ENCODE measurements at regions not wholly inside any gene's neighbourhood (a gene's known extent, or its start where the extent isn't known, plus 50 kb on each side); places are given as distances from the start of the nearest gene placed in this dataset.

DNA sequence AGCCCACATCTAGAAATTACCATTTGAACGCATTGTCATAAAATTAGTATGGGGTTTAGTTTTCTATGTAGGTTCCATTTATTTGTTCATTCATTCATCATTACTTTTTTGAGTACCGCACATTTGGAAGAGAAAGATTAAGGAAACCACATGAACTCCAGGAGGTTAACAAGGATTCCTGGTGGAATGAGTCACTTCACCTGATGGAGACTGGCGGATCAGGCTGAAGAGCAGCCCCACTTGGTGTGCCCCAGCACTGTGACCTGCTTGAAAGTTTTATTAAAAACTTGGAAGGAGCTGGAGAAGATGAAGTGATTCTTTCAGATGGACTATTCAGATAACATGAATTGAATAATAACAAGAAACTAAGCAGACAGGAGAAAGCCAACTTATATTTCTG, 293.6 kb upstream of the CDH11 start:
- POLR2A ChIA-PET: no interaction called here
- CTCF ChIA-PET: no interaction called here
- TF ChIP-seq, protein P1, sequence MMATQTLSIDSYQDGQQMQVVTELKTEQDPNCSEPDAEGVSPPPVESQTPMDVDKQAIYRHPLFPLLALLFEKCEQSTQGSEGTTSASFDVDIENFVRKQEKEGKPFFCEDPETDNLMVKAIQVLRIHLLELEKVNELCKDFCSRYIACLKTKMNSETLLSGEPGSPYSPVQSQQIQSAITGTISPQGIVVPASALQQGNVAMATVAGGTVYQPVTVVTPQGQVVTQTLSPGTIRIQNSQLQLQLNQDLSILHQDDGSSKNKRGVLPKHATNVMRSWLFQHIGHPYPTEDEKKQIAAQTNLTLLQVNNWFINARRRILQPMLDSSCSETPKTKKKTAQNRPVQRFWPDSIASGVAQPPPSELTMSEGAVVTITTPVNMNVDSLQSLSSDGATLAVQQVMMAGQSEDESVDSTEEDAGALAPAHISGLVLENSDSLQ (IDR thresholded peaks at IDR 0.05): no peak
- TF ChIP-seq L3MBTL2 (conservative IDR thresholded peaks at IDR 0.05): no peak
- no peak for TF ChIP-seq NFRKB (IDR thresholded peaks at IDR 0.05)
- TF ChIP-seq FOXA1 (IDR thresholded peaks at IDR 0.05): no peak
- TF ChIP-seq HDGF (IDR thresholded peaks at IDR 0.05; ENCODE audit: borderline replicate concordance): no peak
- TF ChIP-seq ZNF384 (IDR thresholded peaks at IDR 0.05): no peak
- no peak for TF ChIP-seq CTBP1 (IDR thresholded peaks at IDR 0.05; ENCODE audit: borderline replicate concordance)
- TF ChIP-seq SP1 (IDR thresholded peaks at IDR 0.05): no peak
- no peak for TF ChIP-seq BHLHE40 (IDR thresholded peaks at IDR 0.05; ENCODE audit: borderline replicate concordance)
- no peak for TF ChIP-seq SUZ12 (IDR thresholded peaks at IDR 0.05)
- no peak for TF ChIP-seq FOXM1 (IDR thresholded peaks at IDR 0.05; ENCODE audit: borderline replicate concordance)
- no peak for TF ChIP-seq FOXK2 (IDR thresholded peaks at IDR 0.05)
- TF ChIP-seq TARDBP (IDR thresholded peaks at IDR 0.05): no peak
- TF ChIP-seq LEF1 (IDR thresholded peaks at IDR 0.05; ENCODE audit: borderline replicate concordance): no peak
- no peak for TF ChIP-seq ARNT (IDR thresholded peaks at IDR 0.05)
- TF ChIP-seq ELF4 (IDR thresholded peaks at IDR 0.05): no peak
- DNase-seq (ENCODE audit: extremely low spot score): no peak

DNA sequence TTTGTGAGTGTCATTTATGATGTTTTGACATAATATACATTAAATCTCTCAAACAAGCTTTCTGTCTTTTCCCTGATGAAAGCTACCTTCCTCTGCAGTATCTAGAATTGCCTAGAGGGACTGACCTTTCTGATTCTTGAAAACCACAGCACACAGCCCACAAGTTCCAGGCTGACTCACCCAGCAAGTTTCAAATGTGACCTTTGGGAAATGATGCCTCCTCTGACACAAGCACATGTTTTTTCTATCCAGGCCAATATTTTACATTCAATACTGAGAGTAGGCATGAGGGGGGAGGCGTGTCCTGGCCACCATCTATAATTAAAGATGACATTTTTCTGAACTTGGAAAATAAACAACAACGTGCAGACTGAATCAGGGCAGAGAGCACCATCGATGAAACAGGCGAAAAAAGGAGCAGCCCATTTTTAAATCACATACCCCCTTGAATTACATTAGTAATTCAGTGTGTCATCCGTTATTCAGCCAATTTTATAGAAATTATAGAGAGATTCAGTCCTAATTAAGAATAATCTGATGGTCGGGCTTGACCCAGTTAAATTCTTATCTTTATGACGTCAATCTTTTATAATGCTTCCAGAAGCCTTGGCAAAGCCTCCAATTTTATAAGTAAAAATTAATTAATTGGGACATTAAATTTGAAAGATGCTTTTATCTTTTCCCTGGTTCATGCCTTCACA, 292.6 kb upstream of the CDH11 start:
- no peak for DNase-seq (ENCODE audit: extremely low spot score)
- TF ChIP-seq BHLHE40 (IDR thresholded peaks at IDR 0.05; ENCODE audit: borderline replicate concordance): no peak
- TF ChIP-seq FOXA1 (IDR thresholded peaks at IDR 0.05): no peak
- TF ChIP-seq FOXK2 (IDR thresholded peaks at IDR 0.05): no peak
- TF ChIP-seq L3MBTL2 (conservative IDR thresholded peaks at IDR 0.05): no peak
- no peak for TF ChIP-seq CTBP1 (IDR thresholded peaks at IDR 0.05; ENCODE audit: borderline replicate concordance)
- TF ChIP-seq SUZ12 (IDR thresholded peaks at IDR 0.05): no peak
- TF ChIP-seq LEF1 (IDR thresholded peaks at IDR 0.05; ENCODE audit: borderline replicate concordance): no peak
- no peak for TF ChIP-seq FOXM1 (IDR thresholded peaks at IDR 0.05; ENCODE audit: borderline replicate concordance)
- TF ChIP-seq ZNF384 (IDR thresholded peaks at IDR 0.05): no peak
- TF ChIP-seq SP1 (IDR thresholded peaks at IDR 0.05): no peak
- TF ChIP-seq NFRKB (IDR thresholded peaks at IDR 0.05): no peak
- no peak for TF ChIP-seq ARNT (IDR thresholded peaks at IDR 0.05)
- no peak for TF ChIP-seq HDGF (IDR thresholded peaks at IDR 0.05; ENCODE audit: borderline replicate concordance)
- no peak for TF ChIP-seq TARDBP (IDR thresholded peaks at IDR 0.05)
- TF ChIP-seq ELF4 (IDR thresholded peaks at IDR 0.05): no peak
- POLR2A ChIA-PET: no interaction called here
- CTCF ChIA-PET: no interaction called here

DNA sequence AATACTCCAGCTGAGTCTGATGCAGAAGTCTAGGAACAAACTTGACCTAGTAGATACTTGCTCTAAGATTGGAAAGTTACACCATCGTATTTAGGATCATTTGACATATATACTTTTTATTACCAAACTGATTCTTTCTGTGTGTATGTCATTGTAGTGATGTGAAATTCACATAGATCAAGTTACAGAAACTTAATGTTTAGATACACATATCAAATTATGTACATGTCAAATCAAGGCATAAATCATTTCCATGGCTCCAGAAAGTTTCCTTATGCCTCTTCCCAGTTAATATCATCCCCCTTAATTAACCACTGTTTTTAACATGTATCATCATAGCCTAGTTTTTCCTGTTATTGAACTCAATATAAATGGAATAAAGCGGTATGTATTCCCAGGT, 292.0 kb upstream of the CDH11 start:
- ChIA-PET POLR2A (no interaction called here), CTCF (no interaction called here)
- TF ChIP-seq SUZ12 (IDR thresholded peaks at IDR 0.05): no peak
- DNase-seq (ENCODE audit: extremely low spot score): no peak

DNA sequence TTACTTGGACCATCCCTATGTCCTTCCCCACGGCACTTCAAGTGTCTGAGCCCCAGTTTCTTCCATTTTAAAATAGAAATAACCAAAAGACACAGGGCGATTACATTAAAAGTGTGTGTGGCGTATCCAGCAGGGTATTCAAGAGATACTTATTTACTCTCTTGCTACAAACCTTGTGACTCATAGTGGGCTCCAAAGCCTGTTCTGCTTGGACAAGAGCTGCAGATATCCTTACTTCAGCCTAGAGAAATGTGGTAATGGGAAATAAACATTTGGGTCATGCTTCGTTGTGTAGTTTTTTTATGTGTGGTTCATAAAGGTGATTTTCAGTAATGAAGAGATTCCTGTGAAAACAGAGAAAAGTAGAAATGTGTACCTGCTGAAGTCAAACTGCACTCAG, 288.9 kb upstream of the CDH11 start:
- TF ChIP-seq HDGF (IDR thresholded peaks at IDR 0.05; ENCODE audit: borderline replicate concordance) (no peak), NFRKB (IDR thresholded peaks at IDR 0.05) (no peak), LEF1 (IDR thresholded peaks at IDR 0.05; ENCODE audit: borderline replicate concordance) (no peak), ELF4 (IDR thresholded peaks at IDR 0.05) (no peak), TARDBP (IDR thresholded peaks at IDR 0.05) (no peak), SUZ12 (IDR thresholded peaks at IDR 0.05) (no peak), BHLHE40 (IDR thresholded peaks at IDR 0.05; ENCODE audit: borderline replicate concordance) (no peak), ARNT (IDR thresholded peaks at IDR 0.05) (no peak), L3MBTL2 (conservative IDR thresholded peaks at IDR 0.05) (no peak), CTBP1 (IDR thresholded peaks at IDR 0.05; ENCODE audit: borderline replicate concordance) (no peak), FOXM1 (IDR thresholded peaks at IDR 0.05; ENCODE audit: borderline replicate concordance) (no peak), ZNF384 (IDR thresholded peaks at IDR 0.05) (no peak)
- TF ChIP-seq, protein P1 (IDR thresholded peaks at IDR 0.05): no peak
- no peak for DNase-seq (ENCODE audit: extremely low spot score)
- POLR2A ChIA-PET: no interaction called here
- CTCF ChIA-PET: no interaction called here

DNA sequence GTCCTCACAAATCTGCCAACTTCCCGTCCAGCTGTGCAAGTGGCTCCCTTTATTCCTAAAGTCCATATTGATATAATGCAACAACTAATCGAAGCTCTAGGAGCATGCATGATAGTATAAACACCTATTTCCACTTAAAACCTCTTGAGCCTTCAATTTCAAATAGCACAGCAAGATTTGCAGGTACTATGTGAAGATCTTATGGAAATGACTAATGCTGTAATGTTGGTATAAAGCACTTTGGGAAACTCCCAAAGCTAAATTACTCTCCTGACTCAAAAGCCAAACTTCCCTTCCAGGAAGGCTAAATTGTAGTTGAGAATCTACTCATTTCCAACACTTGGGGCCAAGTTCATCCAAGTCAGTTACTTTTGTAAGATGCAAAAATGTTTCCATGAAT, 287.6 kb upstream of the CDH11 start:
- TF ChIP-seq BHLHE40 (IDR thresholded peaks at IDR 0.05; ENCODE audit: borderline replicate concordance): no peak
- no peak for DNase-seq (ENCODE audit: extremely low spot score)
- ChIA-PET CTCF (no interaction called here), POLR2A (no interaction called here)

DNA sequence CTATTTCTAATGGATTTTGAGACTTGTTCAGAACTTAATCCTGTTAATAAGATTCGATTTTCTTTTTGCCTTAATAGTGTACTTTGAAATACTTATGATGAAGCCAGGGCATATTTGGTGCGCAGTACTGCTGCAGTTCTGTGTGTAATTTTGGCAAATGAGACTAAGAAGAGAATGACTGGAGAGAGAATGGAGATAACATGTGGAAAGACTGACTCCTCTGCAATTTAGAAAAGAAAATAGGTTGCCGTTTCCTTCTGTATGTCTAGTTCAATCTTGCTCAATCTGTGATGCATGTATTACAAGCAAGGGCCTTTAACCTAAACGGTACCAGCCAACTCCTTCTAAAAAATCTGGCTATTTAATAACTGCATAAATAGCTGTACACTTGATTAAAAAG, 285.1 kb upstream of the CDH11 start:
- DNase-seq (ENCODE audit: extremely low spot score): no peak
- TF ChIP-seq SUZ12 (IDR thresholded peaks at IDR 0.05) (no peak), SP1 (IDR thresholded peaks at IDR 0.05) (no peak), L3MBTL2 (conservative IDR thresholded peaks at IDR 0.05) (no peak), ZNF384 (IDR thresholded peaks at IDR 0.05) (no peak), HDGF (IDR thresholded peaks at IDR 0.05; ENCODE audit: borderline replicate concordance) (no peak), TARDBP (IDR thresholded peaks at IDR 0.05) (no peak), BHLHE40 (IDR thresholded peaks at IDR 0.05; ENCODE audit: borderline replicate concordance) (no peak), LEF1 (IDR thresholded peaks at IDR 0.05; ENCODE audit: borderline replicate concordance) (no peak), ELF4 (IDR thresholded peaks at IDR 0.05) (no peak), ARNT (IDR thresholded peaks at IDR 0.05) (no peak), FOXK2 (IDR thresholded peaks at IDR 0.05) (no peak), FOXM1 (IDR thresholded peaks at IDR 0.05; ENCODE audit: borderline replicate concordance) (no peak), CTBP1 (IDR thresholded peaks at IDR 0.05; ENCODE audit: borderline replicate concordance) (no peak), NFRKB (IDR thresholded peaks at IDR 0.05) (no peak), FOXA1 (IDR thresholded peaks at IDR 0.05) (no peak)
- TF ChIP-seq, protein P1 (IDR thresholded peaks at IDR 0.05): no peak
- POLR2A ChIA-PET: no interaction called here
- CTCF ChIA-PET: no interaction called here

Data from HEK293T (cell line).